HFFc6 (cell line): ENCODE measurements at regions not wholly inside any gene's neighbourhood (a gene's known extent, or its start where the extent isn't known, plus 50 kb on each side); places are given as distances from the start of the nearest gene placed in this dataset.

ENCODE experiments used
- DNase-seq: peaks from one replicate; pipeline ENCODE4 v3.0.0-alpha.2; 2018
- H3K27ac Mint-ChIP-seq: 2 replicates; pipeline ENCODE4 v1.8.0; 2020; ENCODE audit warnings: mild to moderate bottlenecking, mixed read lengths
- H3K27me3 Mint-ChIP-seq: 2 replicates; pipeline ENCODE4 v1.8.0; 2021; ENCODE audit warnings: mild to moderate bottlenecking, moderate library complexity, mixed read lengths; ENCODE audit not compliant: insufficient read depth
- H3K36me3 Mint-ChIP-seq: 2 replicates; pipeline ENCODE4 v1.8.0; 2021; ENCODE audit warnings: low read depth, mixed read lengths
- H3K4me1 Mint-ChIP-seq: 2 replicates; pipeline ENCODE4 v1.8.0; 2020; ENCODE audit warnings: low read depth, mixed read lengths
- H3K4me3 Mint-ChIP-seq: 2 replicates; pipeline ENCODE4 v1.8.0; 2020; ENCODE audit warnings: mild to moderate bottlenecking, moderate library complexity, mixed read lengths
- H3K9me3 Mint-ChIP-seq: 2 replicates; pipeline ENCODE4 v1.8.0; 2020; ENCODE audit warnings: mild to moderate bottlenecking, mixed read lengths
- TF ChIP-seq, protein P1 (sequence below): fragments of 200-600 bp; sonication (generic); IDR thresholded peaks from 2 replicates; pipeline ENCODE4 v1.5.0; 2021; ENCODE audit warnings: antibody characterized with exemption, mild to moderate bottlenecking

GRCh38 chr3:21073561-21073960, 677.4 kb downstream of the ZNF385D start:
- no peaks in the 10 kb centered on the region for H3K36me3 Mint-ChIP-seq
- no peaks in the 10 kb centered on the region for H3K27me3 Mint-ChIP-seq
- no peak overlapping the region for H3K4me3 Mint-ChIP-seq
- TF ChIP-seq, protein P1, sequence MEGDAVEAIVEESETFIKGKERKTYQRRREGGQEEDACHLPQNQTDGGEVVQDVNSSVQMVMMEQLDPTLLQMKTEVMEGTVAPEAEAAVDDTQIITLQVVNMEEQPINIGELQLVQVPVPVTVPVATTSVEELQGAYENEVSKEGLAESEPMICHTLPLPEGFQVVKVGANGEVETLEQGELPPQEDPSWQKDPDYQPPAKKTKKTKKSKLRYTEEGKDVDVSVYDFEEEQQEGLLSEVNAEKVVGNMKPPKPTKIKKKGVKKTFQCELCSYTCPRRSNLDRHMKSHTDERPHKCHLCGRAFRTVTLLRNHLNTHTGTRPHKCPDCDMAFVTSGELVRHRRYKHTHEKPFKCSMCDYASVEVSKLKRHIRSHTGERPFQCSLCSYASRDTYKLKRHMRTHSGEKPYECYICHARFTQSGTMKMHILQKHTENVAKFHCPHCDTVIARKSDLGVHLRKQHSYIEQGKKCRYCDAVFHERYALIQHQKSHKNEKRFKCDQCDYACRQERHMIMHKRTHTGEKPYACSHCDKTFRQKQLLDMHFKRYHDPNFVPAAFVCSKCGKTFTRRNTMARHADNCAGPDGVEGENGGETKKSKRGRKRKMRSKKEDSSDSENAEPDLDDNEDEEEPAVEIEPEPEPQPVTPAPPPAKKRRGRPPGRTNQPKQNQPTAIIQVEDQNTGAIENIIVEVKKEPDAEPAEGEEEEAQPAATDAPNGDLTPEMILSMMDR = no peak
- no peaks in the 10 kb centered on the region for H3K9me3 Mint-ChIP-seq
- no peak for DNase-seq
- peaks cover 19% of the 10 kb centered on the region for H3K4me1 Mint-ChIP-seq
- peak overlapping the region; percentile 29; the same call in 1 of the 2 replicates for H3K27ac Mint-ChIP-seq

DNA sequence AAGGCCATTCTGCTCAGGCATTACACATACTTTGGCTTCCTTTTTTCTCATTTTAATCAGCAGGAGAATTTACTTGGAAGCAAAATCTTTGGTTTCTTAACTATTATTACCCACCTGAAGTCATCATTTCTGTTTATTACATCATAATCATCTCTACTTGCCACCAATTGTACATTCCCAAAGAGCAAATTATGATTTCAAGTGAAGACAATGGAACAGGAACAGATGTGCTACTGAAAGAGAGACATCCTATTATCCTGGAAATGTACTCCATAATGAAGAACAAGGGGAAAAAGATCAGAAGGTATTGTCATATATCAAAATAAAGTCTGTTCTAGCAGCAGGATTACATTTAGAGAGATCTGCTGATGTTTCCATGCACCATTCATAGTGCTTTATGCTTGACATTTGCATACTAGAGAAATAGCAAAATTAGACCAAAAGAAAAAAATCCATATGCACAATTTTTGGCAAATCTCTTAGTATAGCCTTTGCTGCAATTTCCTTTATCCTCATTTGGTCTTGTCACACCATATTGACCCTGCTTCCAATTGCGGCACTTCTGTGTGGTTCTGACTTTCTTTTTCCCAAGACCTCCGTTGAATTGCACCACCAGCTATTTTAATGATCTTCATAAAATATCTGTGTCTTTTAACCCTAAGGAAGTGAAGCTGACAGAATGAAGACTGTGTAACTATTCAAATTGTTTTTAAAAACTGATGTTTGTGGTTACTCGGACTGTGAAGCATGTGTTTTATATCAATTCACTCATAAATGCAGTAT, 683.8 kb downstream of the ZNF385D start:
- H3K9me3 Mint-ChIP-seq = no peaks in the 10 kb centered on the region
- H3K4me1 Mint-ChIP-seq = peaks cover 11% of the 10 kb centered on the region; the same call in 1 of the 2 replicates
- DNase-seq = no peak
- no peaks in the 10 kb centered on the region for H3K36me3 Mint-ChIP-seq
- no peak overlapping the region for H3K4me3 Mint-ChIP-seq
- TF ChIP-seq, protein P1 = no peak
- H3K27me3 Mint-ChIP-seq = no peaks in the 10 kb centered on the region
- H3K27ac Mint-ChIP-seq = no peak overlapping the region

DNA sequence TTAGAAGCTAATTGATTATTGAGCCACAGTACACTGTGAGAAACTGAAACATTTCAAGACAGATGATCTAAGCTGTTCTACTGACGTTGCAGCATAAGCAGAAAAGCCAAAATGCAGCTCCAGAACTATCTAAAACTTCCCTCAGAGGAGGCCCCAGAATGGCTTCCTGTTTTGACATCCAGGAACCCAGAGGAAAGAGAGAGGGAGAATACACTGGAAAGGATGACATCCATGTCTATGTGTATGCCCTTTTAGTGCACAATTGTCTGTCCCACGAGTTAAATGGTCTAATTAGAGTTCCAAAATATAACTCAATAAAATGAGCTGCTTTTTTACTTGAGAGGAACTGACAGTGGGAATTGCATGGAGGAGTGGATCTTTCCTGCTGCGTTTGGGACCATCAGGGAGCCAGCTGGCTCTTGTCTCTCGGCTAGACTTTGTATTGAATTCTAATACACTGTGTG, 688.1 kb downstream of the ZNF385D start:
- TF ChIP-seq, protein P1 = no peak
- H3K9me3 Mint-ChIP-seq = no peaks in the 10 kb centered on the region
- H3K27me3 Mint-ChIP-seq = no peaks in the 10 kb centered on the region
- no peaks in the 10 kb centered on the region for H3K36me3 Mint-ChIP-seq
- H3K4me3 Mint-ChIP-seq = no peak overlapping the region
- no peak for DNase-seq
- peaks cover 20% of the 10 kb centered on the region; the same call in 1 of the 2 replicates for H3K4me1 Mint-ChIP-seq
- H3K27ac Mint-ChIP-seq = peak overlapping the region; percentile 9; the same call in 1 of the 2 replicates

DNA sequence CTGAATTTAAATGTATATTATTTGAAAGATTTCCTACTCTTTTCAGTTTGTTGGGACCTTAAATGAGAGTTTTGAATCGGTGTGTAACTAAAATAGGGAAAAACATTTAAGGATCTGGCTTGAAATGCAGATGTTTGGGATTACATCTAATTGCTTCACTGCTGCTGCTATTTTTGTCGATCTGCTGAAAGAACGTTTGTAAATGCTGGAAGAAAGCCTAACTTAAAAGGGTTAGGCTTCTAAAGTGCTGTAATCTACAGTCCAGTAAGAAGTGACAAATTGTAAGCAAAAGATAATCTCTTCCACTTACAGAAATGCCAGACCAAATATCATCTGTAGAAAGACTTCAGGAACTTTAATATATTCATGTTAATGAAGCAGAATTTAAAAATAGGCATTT, 691.6 kb downstream of the ZNF385D start:
- H3K27me3 Mint-ChIP-seq = no peaks in the 10 kb centered on the region
- H3K27ac Mint-ChIP-seq = no peak overlapping the region
- TF ChIP-seq, protein P1 = no peak
- H3K9me3 Mint-ChIP-seq = no peaks in the 10 kb centered on the region
- no peak overlapping the region; the same call in 1 of the 2 replicates for H3K4me3 Mint-ChIP-seq
- DNase-seq = no peak
- H3K4me1 Mint-ChIP-seq = peaks cover 26% of the 10 kb centered on the region; the same call in 1 of the 2 replicates
- H3K36me3 Mint-ChIP-seq = no peaks in the 10 kb centered on the region

GRCh38 chr3:21056293-21056692, 694.7 kb downstream of the ZNF385D start:
- Mint-ChIP-seq H3K27ac (no peak overlapping the region), H3K4me1 (peaks cover 24% of the 10 kb centered on the region; the same call in 1 of the 2 replicates), H3K4me3 (no peak overlapping the region), H3K27me3 (no peaks in the 10 kb centered on the region), H3K9me3 (no peaks in the 10 kb centered on the region), H3K36me3 (no peaks in the 10 kb centered on the region)
- DNase-seq = no peak
- TF ChIP-seq, protein P1 = no peak
